ENCODE measurements at regions not wholly inside any gene's neighbourhood (a gene's known extent, or its start where the extent isn't known, plus 50 kb on each side); places are given as distances from the start of the nearest gene placed in this dataset.

- no peak overlapping the region for H3K4me3 ChIP-seq (replicated peaks; ENCODE audit: low read depth, low read length)
- DNase-seq (ENCODE audit: extremely low read depth, insufficient read length): no peak
- no peaks in the 10 kb centered on the region for H3K36me3 ChIP-seq (ENCODE audit: control insufficient read depth, insufficient read depth, low read length)
- H3K27me3 ChIP-seq (replicated peaks; ENCODE audit: control insufficient read depth, insufficient read depth, low read length): no peaks in the 10 kb centered on the region
- TF ChIP-seq CTCF (IDR thresholded peaks at IDR 0.05; ENCODE audit: insufficient read depth, low read length, poor library complexity, severe bottlenecking): no peak
Measured at GRCh38 chr3:176712191-176712590, 485.1 kb downstream of the TBL1XR1 start.

GRCh38 chr3:176699288-176699687, 498.0 kb downstream of the TBL1XR1 start:
- Histone ChIP-seq H3K27me3 (replicated peaks; ENCODE audit: control insufficient read depth, insufficient read depth, low read length) (no peaks in the 10 kb centered on the region), H3K36me3 (ENCODE audit: control insufficient read depth, insufficient read depth, low read length) (no peaks in the 10 kb centered on the region), H3K4me3 (replicated peaks; ENCODE audit: low read depth, low read length) (no peak overlapping the region)
- DNase-seq (ENCODE audit: extremely low read depth, insufficient read length): no peak
- no peak for TF ChIP-seq CTCF (IDR thresholded peaks at IDR 0.05; ENCODE audit: insufficient read depth, low read length, poor library complexity, severe bottlenecking)

GRCh38 chr3:176697284-176697889, 499.9 kb downstream of the TBL1XR1 start:
- no peak for TF ChIP-seq CTCF (IDR thresholded peaks at IDR 0.05; ENCODE audit: insufficient read depth, low read length, poor library complexity, severe bottlenecking)
- H3K4me3 ChIP-seq (replicated peaks; ENCODE audit: low read depth, low read length): no peak overlapping the region
- DNase-seq (ENCODE audit: extremely low read depth, insufficient read length): no peak
- H3K27me3 ChIP-seq (replicated peaks; ENCODE audit: control insufficient read depth, insufficient read depth, low read length): no peaks in the 10 kb centered on the region
- H3K36me3 ChIP-seq (ENCODE audit: control insufficient read depth, insufficient read depth, low read length): no peaks in the 10 kb centered on the region

GRCh38 chr3:176696816-176697215, 500.5 kb downstream of the TBL1XR1 start:
- Histone ChIP-seq H3K4me3 (replicated peaks; ENCODE audit: low read depth, low read length) (no peak overlapping the region), H3K27me3 (replicated peaks; ENCODE audit: control insufficient read depth, insufficient read depth, low read length) (no peaks in the 10 kb centered on the region), H3K36me3 (ENCODE audit: control insufficient read depth, insufficient read depth, low read length) (no peaks in the 10 kb centered on the region)
- TF ChIP-seq CTCF (IDR thresholded peaks at IDR 0.05; ENCODE audit: insufficient read depth, low read length, poor library complexity, severe bottlenecking): no peak
- no peak for DNase-seq (ENCODE audit: extremely low read depth, insufficient read length)

GRCh38 chr3:176692966-176693785, 504.1 kb downstream of the TBL1XR1 start:
- Histone ChIP-seq H3K27me3 (replicated peaks; ENCODE audit: control insufficient read depth, insufficient read depth, low read length) (no peaks in the 10 kb centered on the region), H3K36me3 (ENCODE audit: control insufficient read depth, insufficient read depth, low read length) (no peaks in the 10 kb centered on the region), H3K4me3 (replicated peaks; ENCODE audit: low read depth, low read length) (no peak overlapping the region)
- no peak for TF ChIP-seq CTCF (IDR thresholded peaks at IDR 0.05; ENCODE audit: insufficient read depth, low read length, poor library complexity, severe bottlenecking)
- no peak for DNase-seq (ENCODE audit: extremely low read depth, insufficient read length)
